ENCODE measurements at regions not wholly inside any gene's neighbourhood (a gene's known extent, or its start where the extent isn't known, plus 50 kb on each side); places are given as distances from the start of the nearest gene placed in this dataset.
A peak's percentile ranks its signal among the peaks of the same experiment; 100 is the strongest.
"Not testable (repeated sequence)": the region's sequence is repeated elsewhere in the genome, so short reads cannot be mapped to it uniquely, and the experiment has no call there.

GRCh38 chr5:154651795-154652194, 103.4 kb upstream of the LARP1 start:
- H3K27ac Mint-ChIP-seq; H3K9me3 ChIP-seq (ENCODE audit: low read length); POLR2A ChIA-PET; H3K27me3 Mint-ChIP-seq; DNase-seq; H3K27me3 ChIP-seq (ENCODE audit: insufficient read depth, low read length, poor library complexity, severe bottlenecking); H3K36me3 Mint-ChIP-seq; H3K4me1 ChIP-seq (ENCODE audit: insufficient read depth, low read length); H3K27ac ChIP-seq (ENCODE audit: low read depth, low read length); H3K9me3 Mint-ChIP-seq; H3K4me3 Mint-ChIP-seq; H3K36me3 ChIP-seq (ENCODE audit: insufficient read depth, low read length); H3K4me3 ChIP-seq (ENCODE audit: low read length): not testable (repeated sequence)
- peaks cover 12 to 13% (median 12%) of the 10 kb centered on the region in 3 donors for H3K4me1 Mint-ChIP-seq
- CTCF ChIA-PET, result interaction anchor here (1.3 kb wide), 1 partner anchor 178 kb away, joined by 3 read pairs; no protein-coding TSS in a partner anchor

- H3K27me3 ChIP-seq (ENCODE audit: insufficient read depth, low read length, poor library complexity, severe bottlenecking), result no peaks in the 10 kb centered on the region
- H3K27ac Mint-ChIP-seq, result no peak overlapping the region
- peaks cover 14 to 17% (median 15%) of the 10 kb centered on the region in 3 donors for H3K4me1 Mint-ChIP-seq
- no peaks in the 10 kb centered on the region for H3K36me3 Mint-ChIP-seq
- no peaks in the 10 kb centered on the region for H3K36me3 ChIP-seq (ENCODE audit: insufficient read depth, low read length)
- H3K4me1 ChIP-seq (ENCODE audit: insufficient read depth, low read length), result peaks cover 7% of the 10 kb centered on the region
- no peaks in the 10 kb centered on the region for H3K9me3 ChIP-seq (ENCODE audit: low read length)
- peaks cover 0 to 4% (median 2%) of the 10 kb centered on the region in 5 donors for H3K9me3 Mint-ChIP-seq
- H3K27ac ChIP-seq (ENCODE audit: low read depth, low read length), result peak overlapping the region; percentile 24
- no peak overlapping the region for H3K4me3 Mint-ChIP-seq
- peaks cover 3 to 8% of the 10 kb centered on the region in 2 donors for H3K27me3 Mint-ChIP-seq
- no peak for DNase-seq
- H3K4me3 ChIP-seq (ENCODE audit: low read length), result no peak overlapping the region
- ChIA-PET POLR2A (no interaction called here), CTCF (interaction anchor here (1.6 kb wide), 1 partner anchor 161 kb away, joined by 4 read pairs; no protein-coding TSS in a partner anchor)
Measured at GRCh38 chr5:154648706-154649105, 106.5 kb upstream of the LARP1 start.

GRCh38 chr5:154648229-154648628, 106.9 kb upstream of the LARP1 start:
- H3K27ac Mint-ChIP-seq, result no peak overlapping the region
- H3K27ac ChIP-seq (ENCODE audit: low read depth, low read length), result peak overlapping the region; percentile 24
- CTCF ChIA-PET, result interaction anchor here (0.7 to 1.6 kb wide), 2 partner anchors 161 to 163 kb away, joined by 3 to 4 read pairs; no protein-coding TSS in a partner anchor
- peaks cover 3 to 9% of the 10 kb centered on the region in 2 donors for H3K27me3 Mint-ChIP-seq
- H3K9me3 ChIP-seq (ENCODE audit: low read length), result no peaks in the 10 kb centered on the region
- peak overlapping the region in 1 of 7 donors; percentile 43 for H3K4me3 Mint-ChIP-seq
- POLR2A ChIA-PET, result interaction anchor here (1.7 kb wide), 1 partner anchor 209 kb away, joined by 5 read pairs; no protein-coding TSS in a partner anchor
- H3K4me3 ChIP-seq (ENCODE audit: low read length), result no peak overlapping the region
- no peaks in the 10 kb centered on the region for H3K36me3 Mint-ChIP-seq
- no peaks in the 10 kb centered on the region for H3K27me3 ChIP-seq (ENCODE audit: insufficient read depth, low read length, poor library complexity, severe bottlenecking)
- no peaks in the 10 kb centered on the region for H3K36me3 ChIP-seq (ENCODE audit: insufficient read depth, low read length)
- no peak for DNase-seq
- peaks cover 7% of the 10 kb centered on the region for H3K4me1 ChIP-seq (ENCODE audit: insufficient read depth, low read length)
- H3K9me3 Mint-ChIP-seq, result peaks cover 0 to 8% (median 4%) of the 10 kb centered on the region in 5 donors
- H3K4me1 Mint-ChIP-seq, result peaks cover 14 to 17% (median 15%) of the 10 kb centered on the region in 3 donors

GRCh38 chr5:154647761-154648145, 107.4 kb upstream of the LARP1 start:
- Mint-ChIP-seq H3K4me3 (peak overlapping the region; percentile 73 to 90 (median 88)), H3K9me3 (peaks cover 0 to 12% (median 4%) of the 10 kb centered on the region in 5 donors), H3K36me3 (no peaks in the 10 kb centered on the region), H3K27ac (peak overlapping the region in 1 of 8 donors; percentile 79), H3K27me3 (peaks cover 3 to 9% of the 10 kb centered on the region in 2 donors), H3K4me1 (peaks cover 14 to 17% (median 15%) of the 10 kb centered on the region in 3 donors)
- POLR2A ChIA-PET, result interaction anchor here (0.6 to 1.7 kb wide), 2 partner anchors 85 to 210 kb away, joined by 3 to 5 read pairs; no protein-coding TSS in a partner anchor
- CTCF ChIA-PET, result interaction anchor here (0.6 to 0.7 kb wide), 3 partner anchors 35 to 175 kb away, joined by 3 read pairs; no protein-coding TSS in a partner anchor
- Histone ChIP-seq H3K27ac (ENCODE audit: low read depth, low read length) (peak overlapping the region; percentile 24), H3K4me1 (ENCODE audit: insufficient read depth, low read length) (peaks cover 7% of the 10 kb centered on the region), H3K9me3 (ENCODE audit: low read length) (no peaks in the 10 kb centered on the region), H3K36me3 (ENCODE audit: insufficient read depth, low read length) (no peaks in the 10 kb centered on the region), H3K4me3 (ENCODE audit: low read length) (peak overlapping the region; percentile 58), H3K27me3 (ENCODE audit: insufficient read depth, low read length, poor library complexity, severe bottlenecking) (no peaks in the 10 kb centered on the region)
- DNase-seq, result no peak

GRCh38 chr5:154647114-154647760, 107.9 kb upstream of the LARP1 start:
- DNase-seq, result peak in 3 of 5 donors; percentile 21 to 56 (median 54)
- Mint-ChIP-seq H3K4me1 (peaks cover 14 to 17% (median 15%) of the 10 kb centered on the region in 3 donors), H3K36me3 (no peaks in the 10 kb centered on the region), H3K27ac (peak overlapping the region in 4 of 8 donors; percentile 56 to 87 (median 78)), H3K4me3 (peak overlapping the region; percentile 73 to 90 (median 88)), H3K27me3 (peaks cover 4 to 12% of the 10 kb centered on the region in 2 donors), H3K9me3 (peaks cover 0 to 12% (median 4%) of the 10 kb centered on the region in 5 donors)
- CTCF ChIA-PET, result interaction anchor here (0.6 to 0.7 kb wide), 2 partner anchors 35 to 175 kb away, joined by 3 read pairs; no protein-coding TSS in a partner anchor
- Histone ChIP-seq H3K9me3 (ENCODE audit: low read length) (no peaks in the 10 kb centered on the region), H3K4me3 (ENCODE audit: low read length) (peak overlapping the region; percentile 58), H3K27ac (ENCODE audit: low read depth, low read length) (peak overlapping the region; percentile 24), H3K36me3 (ENCODE audit: insufficient read depth, low read length) (no peaks in the 10 kb centered on the region), H3K4me1 (ENCODE audit: insufficient read depth, low read length) (peaks cover 7% of the 10 kb centered on the region), H3K27me3 (ENCODE audit: insufficient read depth, low read length, poor library complexity, severe bottlenecking) (no peaks in the 10 kb centered on the region)
- POLR2A ChIA-PET, result interaction anchor here (0.6 to 1.7 kb wide), 2 partner anchors 84 to 210 kb away, joined by 3 to 5 read pairs; no protein-coding TSS in a partner anchor

GRCh38 chr5:154646745-154647113, 108.4 kb upstream of the LARP1 start:
- Histone ChIP-seq H3K9me3 (ENCODE audit: low read length) (no peaks in the 10 kb centered on the region), H3K4me1 (ENCODE audit: insufficient read depth, low read length) (peaks cover 7% of the 10 kb centered on the region), H3K4me3 (ENCODE audit: low read length) (peak overlapping the region; percentile 58), H3K36me3 (ENCODE audit: insufficient read depth, low read length) (no peaks in the 10 kb centered on the region), H3K27me3 (ENCODE audit: insufficient read depth, low read length, poor library complexity, severe bottlenecking) (no peaks in the 10 kb centered on the region), H3K27ac (ENCODE audit: low read depth, low read length) (no peak overlapping the region)
- CTCF ChIA-PET, result no interaction called here
- no peak for DNase-seq
- peaks cover 14 to 17% (median 15%) of the 10 kb centered on the region in 3 donors for H3K4me1 Mint-ChIP-seq
- peak overlapping the region in 3 of 8 donors; percentile 47 to 79 (median 72) for H3K27ac Mint-ChIP-seq
- H3K27me3 Mint-ChIP-seq, result peaks cover 10 to 12% of the 10 kb centered on the region in 2 donors
- peak overlapping the region; percentile 73 to 90 (median 88) for H3K4me3 Mint-ChIP-seq
- POLR2A ChIA-PET, result interaction anchor here (1.7 kb wide), 1 partner anchor 211 kb away, joined by 5 read pairs; no protein-coding TSS in a partner anchor
- no peaks in the 10 kb centered on the region for H3K36me3 Mint-ChIP-seq
- H3K9me3 Mint-ChIP-seq, result peaks cover 0 to 12% (median 4%) of the 10 kb centered on the region in 5 donors

GRCh38 chr5:154644745-154645411, 110.3 kb upstream of the LARP1 start:
- H3K9me3 ChIP-seq (ENCODE audit: low read length), result no peaks in the 10 kb centered on the region
- no peak overlapping the region for H3K4me3 Mint-ChIP-seq
- no peaks in the 10 kb centered on the region for H3K36me3 Mint-ChIP-seq
- H3K4me1 ChIP-seq (ENCODE audit: insufficient read depth, low read length), result peaks cover 7% of the 10 kb centered on the region
- CTCF ChIA-PET, result interaction anchor here (0.8 kb wide), 1 partner anchor 9 kb away, joined by 3 read pairs; no protein-coding TSS in a partner anchor
- H3K4me3 ChIP-seq (ENCODE audit: low read length), result no peak overlapping the region
- no peak overlapping the region for H3K27ac Mint-ChIP-seq
- POLR2A ChIA-PET, result no interaction called here
- H3K4me1 Mint-ChIP-seq, result peaks cover 14 to 17% (median 15%) of the 10 kb centered on the region in 3 donors
- H3K27me3 Mint-ChIP-seq, result peaks cover 10 to 12% of the 10 kb centered on the region in 2 donors
- H3K9me3 Mint-ChIP-seq, result peaks cover 0 to 12% (median 4%) of the 10 kb centered on the region in 5 donors
- no peaks in the 10 kb centered on the region for H3K27me3 ChIP-seq (ENCODE audit: insufficient read depth, low read length, poor library complexity, severe bottlenecking)
- no peak for DNase-seq
- H3K27ac ChIP-seq (ENCODE audit: low read depth, low read length), result no peak overlapping the region
- H3K36me3 ChIP-seq (ENCODE audit: insufficient read depth, low read length), result no peaks in the 10 kb centered on the region
